GM23338 (cell line): ENCODE measurements at regions not wholly inside any gene's neighbourhood (a gene's known extent, or its start where the extent isn't known, plus 50 kb on each side); places are given as distances from the start of the nearest gene placed in this dataset.

Experiments
- ATAC-seq: fragments of 200-7000 bp; cut with Tn5 transposase; 3 replicates; pipeline ENCODE4 v1.9.1; 2020
- DNase-seq: peaks from one replicate; pipeline ENCODE4 v3.0.0-alpha.2; 2015; ENCODE audit warnings: low spot score
- H2AFZ ChIP-seq: fragments of 200-600 bp; sonication (generic); 2 replicates; pipeline ENCODE4 v1.8.0; 2016; ENCODE audit warnings: antibody characterized with exemption, mild to moderate bottlenecking, moderate library complexity
- H3F3A ChIP-seq: fragments of 200-600 bp; sonication (generic); replicated peaks from 2 replicates; pipeline ENCODE4 v1.8.0; 2017; ENCODE audit warnings: antibody characterized with exemption, mixed run types, low read depth
- H3K27ac ChIP-seq: fragments of 200-600 bp; sonication (generic); 2 replicates; pipeline ENCODE4 v1.6.1; 2016; ENCODE audit warnings: low read depth
- H3K27me3 ChIP-seq: fragments of 200-600 bp; sonication (generic); 2 replicates; pipeline ENCODE4 v1.8.0; 2016; ENCODE audit warnings: mild to moderate bottlenecking, mixed run types, moderate library complexity; ENCODE audit not compliant: insufficient read depth
- H3K36me3 ChIP-seq: fragments of 200-600 bp; sonication (generic); 2 replicates; pipeline ENCODE4 v1.8.0; 2016; ENCODE audit warnings: mild to moderate bottlenecking; ENCODE audit not compliant: insufficient read depth
- H3K4me1 ChIP-seq: fragments of 200-600 bp; sonication (generic); 2 replicates; pipeline ENCODE4 v1.8.0; 2016; ENCODE audit warnings: mild to moderate bottlenecking, moderate library complexity; ENCODE audit not compliant: insufficient read depth
- H3K4me2 ChIP-seq: fragments of 200-600 bp; sonication (generic); 2 replicates; pipeline ENCODE4 v1.7.1; 2017; ENCODE audit warnings: mixed run types
- H3K4me3 ChIP-seq: fragments of 200-600 bp; sonication (generic); 2 replicates; pipeline ENCODE4 v1.6.1; 2016; ENCODE audit warnings: mixed run types
- H3K79me2 ChIP-seq: fragments of 200-600 bp; sonication (generic); replicated peaks from 2 replicates; pipeline ENCODE4 v1.8.0; 2017; ENCODE audit warnings: mild to moderate bottlenecking; ENCODE audit not compliant: insufficient read depth
- H3K9me2 ChIP-seq: fragments of 200-600 bp; sonication (generic); 2 replicates; pipeline ENCODE4 v1.8.0; 2017; ENCODE audit not compliant: insufficient read depth
- H4K20me1 ChIP-seq: fragments of 200-600 bp; sonication (generic); replicated peaks from 2 replicates; pipeline ENCODE4 v1.8.0; 2017; ENCODE audit warnings: mild to moderate bottlenecking; ENCODE audit not compliant: insufficient read depth
- H3K27ac Mint-ChIP-seq: 2 replicates; pipeline ENCODE4 v1.8.0; 2020; ENCODE audit warnings: inconsistent platforms, mild to moderate bottlenecking, moderate library complexity, mixed read lengths
- H3K27me3 Mint-ChIP-seq: 3 replicates; pipeline ENCODE4 v1.8.0; 2022; ENCODE audit warnings: low read depth, mild to moderate bottlenecking, moderate library complexity, mixed read lengths, inconsistent platforms; ENCODE audit not compliant: insufficient read depth, poor library complexity
- H3K36me3 Mint-ChIP-seq: 3 replicates; pipeline ENCODE4 v1.8.0; 2021; ENCODE audit warnings: low read depth, mild to moderate bottlenecking, inconsistent platforms, moderate library complexity, mixed read lengths
- H3K4me1 Mint-ChIP-seq: 3 replicates; pipeline ENCODE4 v1.8.0; 2020; ENCODE audit warnings: mild to moderate bottlenecking, inconsistent platforms, mixed read lengths
- H3K4me3 Mint-ChIP-seq: 3 replicates; pipeline ENCODE4 v1.8.0; 2021; ENCODE audit warnings: moderate library complexity, mild to moderate bottlenecking, inconsistent platforms, mixed read lengths
- H3K9me3 Mint-ChIP-seq: 3 replicates; pipeline ENCODE4 v1.8.0; 2020; ENCODE audit warnings: moderate library complexity, mild to moderate bottlenecking, inconsistent platforms, mixed read lengths
- CREB1 ChIP-seq: fragments of 250-450 bp; sonication (Bioruptor Pico); IDR thresholded peaks from 2 replicates; pipeline ENCODE4 v1.5.0; 2020; ENCODE audit warnings: low read depth, mild to moderate bottlenecking, moderate library complexity
- ETS1 ChIP-seq: IDR thresholded peaks from 2 replicates; pipeline ENCODE4 v1.6.1; 2016; ENCODE audit warnings: antibody characterized with exemption
- EZH2 ChIP-seq: fragments of 200-600 bp; sonication (generic); IDR thresholded peaks from one replicate; pipeline ENCODE4 v1.8.0; 2017; ENCODE audit warnings: antibody characterized with exemption, mild to moderate bottlenecking, low read depth; ENCODE audit not compliant: unreplicated experiment
- EZH2phosphoT487 ChIP-seq: fragments of 200-600 bp; sonication (generic); IDR thresholded peaks from one replicate; pipeline ENCODE4 v1.8.1; 2018; ENCODE audit warnings: antibody characterized with exemption; ENCODE audit not compliant: unreplicated experiment
- JUNB ChIP-seq: IDR thresholded peaks from one replicate; pipeline ENCODE4 v1.6.1; 2016; ENCODE audit warnings: antibody characterized with exemption; ENCODE audit not compliant: unreplicated experiment
- NANOG ChIP-seq: IDR thresholded peaks from 2 replicates; pipeline ENCODE4 v1.6.1; 2016; ENCODE audit warnings: antibody characterized with exemption, borderline replicate concordance
- POLR2AphosphoS5 ChIP-seq: IDR thresholded peaks from 2 replicates; pipeline ENCODE4 v1.6.1; 2016; ENCODE audit warnings: antibody characterized with exemption, low read depth
- STAT1 ChIP-seq: IDR thresholded peaks from one replicate; pipeline ENCODE4 v1.6.1; 2016; ENCODE audit warnings: antibody characterized with exemption; ENCODE audit not compliant: unreplicated experiment
- ZNF114 ChIP-seq: fragments of 250-450 bp; sonication (Bioruptor Pico); IDR thresholded peaks from 2 replicates; pipeline ENCODE4 v1.5.0; 2020; ENCODE audit warnings: mild to moderate bottlenecking, moderate library complexity
- ZNF331 ChIP-seq: fragments of 250-450 bp; sonication (Bioruptor Pico); IDR thresholded peaks from 2 replicates; pipeline ENCODE4 v1.5.0; 2020; ENCODE audit warnings: low read depth, mild to moderate bottlenecking, moderate library complexity
- TF ChIP-seq, protein P1 (sequence below): fragments of 250-450 bp; sonication (Bioruptor Pico); IDR thresholded peaks from 2 replicates; pipeline ENCODE4 v1.5.0; 2020; ENCODE audit warnings: mild to moderate bottlenecking, moderate library complexity
- TF ChIP-seq, protein P2 (sequence below), 2 experiments: fragments of 200-600 bp in 1 of 2; sonication (generic) in 1 of 2; conservative IDR thresholded peaks; 2 replicates each; pipeline versions ENCODE4 v1.5.1 to v1.6.1; 2016 to 2017; ENCODE audit warnings: antibody characterized with exemption in 2 of 2, low read depth in 2 of 2, mild to moderate bottlenecking in 2 of 2, moderate library complexity in 1 of 2
- TF ChIP-seq, protein P3 (sequence below): IDR thresholded peaks from one replicate; pipeline ENCODE4 v1.6.1; 2018; ENCODE audit warnings: antibody characterized with exemption; ENCODE audit not compliant: unreplicated experiment

- DNase-seq (no peak), ATAC-seq (no peak)
- Histone ChIP-seq H3K4me3 (no peak overlapping the region), H3K27ac (no peak overlapping the region), H3K9me2 (no peaks in the 10 kb centered on the region), H2AFZ (no peak overlapping the region), H3K4me1 (0 out of 2 replicates have a peak, but pooled peaks cover 11% of the 10 kb centered on the region), H3K4me2 (no peak overlapping the region), H3K79me2 (no peaks in the 10 kb centered on the region), H3K27me3 (no peaks in the 10 kb centered on the region), H3F3A (no peaks in the 10 kb centered on the region), H3K36me3 (no peaks in the 10 kb centered on the region; the same call in 1 of the 2 replicates), H4K20me1 (no peaks in the 10 kb centered on the region)
- Mint-ChIP-seq H3K27me3 (peaks cover 4% of the 10 kb centered on the region), H3K4me1 (peaks cover 21% of the 10 kb centered on the region), H3K36me3 (peaks cover 7% of the 10 kb centered on the region; the same call in 2 of the 3 replicates), H3K4me3 (no peak overlapping the region), H3K9me3 (peaks cover 15% of the 10 kb centered on the region; the same call in 2 of the 3 replicates), H3K27ac (no peak overlapping the region)
- TF ChIP-seq ETS1 (no peak), JUNB (no peak), STAT1 (no peak), ZNF331 (CRISPR knock-in tag) (no peak), EZH2phosphoT487 (no peak), ZNF114 (CRISPR knock-in tag) (no peak), POLR2AphosphoS5 (no peak), EZH2 (no peak), NANOG (no peak), CREB1 (CRISPR knock-in tag) (no peak)
- TF ChIP-seq, protein P1, sequence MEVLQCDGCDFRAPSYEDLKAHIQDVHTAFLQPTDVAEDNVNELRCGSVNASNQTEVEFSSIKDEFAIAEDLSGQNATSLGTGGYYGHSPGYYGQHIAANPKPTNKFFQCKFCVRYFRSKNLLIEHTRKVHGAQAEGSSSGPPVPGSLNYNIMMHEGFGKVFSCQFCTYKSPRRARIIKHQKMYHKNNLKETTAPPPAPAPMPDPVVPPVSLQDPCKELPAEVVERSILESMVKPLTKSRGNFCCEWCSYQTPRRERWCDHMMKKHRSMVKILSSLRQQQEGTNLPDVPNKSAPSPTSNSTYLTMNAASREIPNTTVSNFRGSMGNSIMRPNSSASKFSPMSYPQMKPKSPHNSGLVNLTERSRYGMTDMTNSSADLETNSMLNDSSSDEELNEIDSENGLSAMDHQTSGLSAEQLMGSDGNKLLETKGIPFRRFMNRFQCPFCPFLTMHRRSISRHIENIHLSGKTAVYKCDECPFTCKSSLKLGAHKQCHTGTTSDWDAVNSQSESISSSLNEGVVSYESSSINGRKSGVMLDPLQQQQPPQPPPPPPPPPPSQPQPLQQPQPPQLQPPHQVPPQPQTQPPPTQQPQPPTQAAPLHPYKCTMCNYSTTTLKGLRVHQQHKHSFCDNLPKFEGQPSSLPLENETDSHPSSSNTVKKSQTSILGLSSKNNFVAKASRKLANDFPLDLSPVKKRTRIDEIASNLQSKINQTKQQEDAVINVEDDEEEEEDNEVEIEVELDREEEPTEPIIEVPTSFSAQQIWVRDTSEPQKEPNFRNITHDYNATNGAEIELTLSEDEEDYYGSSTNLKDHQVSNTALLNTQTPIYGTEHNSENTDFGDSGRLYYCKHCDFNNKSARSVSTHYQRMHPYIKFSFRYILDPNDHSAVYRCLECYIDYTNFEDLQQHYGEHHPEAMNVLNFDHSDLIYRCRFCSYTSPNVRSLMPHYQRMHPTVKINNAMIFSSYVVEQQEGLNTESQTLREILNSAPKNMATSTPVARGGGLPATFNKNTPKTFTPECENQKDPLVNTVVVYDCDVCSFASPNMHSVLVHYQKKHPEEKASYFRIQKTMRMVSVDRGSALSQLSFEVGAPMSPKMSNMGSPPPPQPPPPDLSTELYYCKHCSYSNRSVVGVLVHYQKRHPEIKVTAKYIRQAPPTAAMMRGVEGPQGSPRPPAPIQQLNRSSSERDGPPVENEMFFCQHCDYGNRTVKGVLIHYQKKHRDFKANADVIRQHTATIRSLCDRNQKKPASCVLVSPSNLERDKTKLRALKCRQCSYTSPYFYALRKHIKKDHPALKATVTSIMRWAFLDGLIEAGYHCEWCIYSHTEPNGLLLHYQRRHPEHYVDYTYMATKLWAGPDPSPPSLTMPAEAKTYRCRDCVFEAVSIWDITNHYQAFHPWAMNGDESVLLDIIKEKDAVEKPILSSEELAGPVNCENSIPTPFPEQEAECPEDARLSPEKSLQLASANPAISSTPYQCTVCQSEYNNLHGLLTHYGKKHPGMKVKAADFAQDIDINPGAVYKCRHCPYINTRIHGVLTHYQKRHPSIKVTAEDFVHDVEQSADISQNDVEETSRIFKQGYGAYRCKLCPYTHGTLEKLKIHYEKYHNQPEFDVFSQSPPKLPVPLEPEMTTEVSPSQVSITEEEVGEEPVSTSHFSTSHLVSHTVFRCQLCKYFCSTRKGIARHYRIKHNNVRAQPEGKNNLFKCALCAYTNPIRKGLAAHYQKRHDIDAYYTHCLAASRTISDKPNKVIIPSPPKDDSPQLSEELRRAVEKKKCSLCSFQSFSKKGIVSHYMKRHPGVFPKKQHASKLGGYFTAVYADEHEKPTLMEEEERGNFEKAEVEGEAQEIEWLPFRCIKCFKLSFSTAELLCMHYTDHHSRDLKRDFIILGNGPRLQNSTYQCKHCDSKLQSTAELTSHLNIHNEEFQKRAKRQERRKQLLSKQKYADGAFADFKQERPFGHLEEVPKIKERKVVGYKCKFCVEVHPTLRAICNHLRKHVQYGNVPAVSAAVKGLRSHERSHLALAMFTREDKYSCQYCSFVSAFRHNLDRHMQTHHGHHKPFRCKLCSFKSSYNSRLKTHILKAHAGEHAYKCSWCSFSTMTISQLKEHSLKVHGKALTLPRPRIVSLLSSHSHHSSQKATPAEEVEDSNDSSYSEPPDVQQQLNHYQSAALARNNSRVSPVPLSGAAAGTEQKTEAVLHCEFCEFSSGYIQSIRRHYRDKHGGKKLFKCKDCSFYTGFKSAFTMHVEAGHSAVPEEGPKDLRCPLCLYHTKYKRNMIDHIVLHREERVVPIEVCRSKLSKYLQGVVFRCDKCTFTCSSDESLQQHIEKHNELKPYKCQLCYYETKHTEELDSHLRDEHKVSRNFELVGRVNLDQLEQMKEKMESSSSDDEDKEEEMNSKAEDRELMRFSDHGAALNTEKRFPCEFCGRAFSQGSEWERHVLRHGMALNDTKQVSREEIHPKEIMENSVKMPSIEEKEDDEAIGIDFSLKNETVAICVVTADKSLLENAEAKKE = no peak
- TF ChIP-seq, protein P2, sequence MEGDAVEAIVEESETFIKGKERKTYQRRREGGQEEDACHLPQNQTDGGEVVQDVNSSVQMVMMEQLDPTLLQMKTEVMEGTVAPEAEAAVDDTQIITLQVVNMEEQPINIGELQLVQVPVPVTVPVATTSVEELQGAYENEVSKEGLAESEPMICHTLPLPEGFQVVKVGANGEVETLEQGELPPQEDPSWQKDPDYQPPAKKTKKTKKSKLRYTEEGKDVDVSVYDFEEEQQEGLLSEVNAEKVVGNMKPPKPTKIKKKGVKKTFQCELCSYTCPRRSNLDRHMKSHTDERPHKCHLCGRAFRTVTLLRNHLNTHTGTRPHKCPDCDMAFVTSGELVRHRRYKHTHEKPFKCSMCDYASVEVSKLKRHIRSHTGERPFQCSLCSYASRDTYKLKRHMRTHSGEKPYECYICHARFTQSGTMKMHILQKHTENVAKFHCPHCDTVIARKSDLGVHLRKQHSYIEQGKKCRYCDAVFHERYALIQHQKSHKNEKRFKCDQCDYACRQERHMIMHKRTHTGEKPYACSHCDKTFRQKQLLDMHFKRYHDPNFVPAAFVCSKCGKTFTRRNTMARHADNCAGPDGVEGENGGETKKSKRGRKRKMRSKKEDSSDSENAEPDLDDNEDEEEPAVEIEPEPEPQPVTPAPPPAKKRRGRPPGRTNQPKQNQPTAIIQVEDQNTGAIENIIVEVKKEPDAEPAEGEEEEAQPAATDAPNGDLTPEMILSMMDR (conservative IDR thresholded peaks at IDR 0.05; ENCODE audit: low read depth in 2 of 2) = no peak
- TF ChIP-seq, protein P3, sequence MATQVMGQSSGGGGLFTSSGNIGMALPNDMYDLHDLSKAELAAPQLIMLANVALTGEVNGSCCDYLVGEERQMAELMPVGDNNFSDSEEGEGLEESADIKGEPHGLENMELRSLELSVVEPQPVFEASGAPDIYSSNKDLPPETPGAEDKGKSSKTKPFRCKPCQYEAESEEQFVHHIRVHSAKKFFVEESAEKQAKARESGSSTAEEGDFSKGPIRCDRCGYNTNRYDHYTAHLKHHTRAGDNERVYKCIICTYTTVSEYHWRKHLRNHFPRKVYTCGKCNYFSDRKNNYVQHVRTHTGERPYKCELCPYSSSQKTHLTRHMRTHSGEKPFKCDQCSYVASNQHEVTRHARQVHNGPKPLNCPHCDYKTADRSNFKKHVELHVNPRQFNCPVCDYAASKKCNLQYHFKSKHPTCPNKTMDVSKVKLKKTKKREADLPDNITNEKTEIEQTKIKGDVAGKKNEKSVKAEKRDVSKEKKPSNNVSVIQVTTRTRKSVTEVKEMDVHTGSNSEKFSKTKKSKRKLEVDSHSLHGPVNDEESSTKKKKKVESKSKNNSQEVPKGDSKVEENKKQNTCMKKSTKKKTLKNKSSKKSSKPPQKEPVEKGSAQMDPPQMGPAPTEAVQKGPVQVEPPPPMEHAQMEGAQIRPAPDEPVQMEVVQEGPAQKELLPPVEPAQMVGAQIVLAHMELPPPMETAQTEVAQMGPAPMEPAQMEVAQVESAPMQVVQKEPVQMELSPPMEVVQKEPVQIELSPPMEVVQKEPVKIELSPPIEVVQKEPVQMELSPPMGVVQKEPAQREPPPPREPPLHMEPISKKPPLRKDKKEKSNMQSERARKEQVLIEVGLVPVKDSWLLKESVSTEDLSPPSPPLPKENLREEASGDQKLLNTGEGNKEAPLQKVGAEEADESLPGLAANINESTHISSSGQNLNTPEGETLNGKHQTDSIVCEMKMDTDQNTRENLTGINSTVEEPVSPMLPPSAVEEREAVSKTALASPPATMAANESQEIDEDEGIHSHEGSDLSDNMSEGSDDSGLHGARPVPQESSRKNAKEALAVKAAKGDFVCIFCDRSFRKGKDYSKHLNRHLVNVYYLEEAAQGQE = no peak
Measured at GRCh38 chr17:77647531-77647930, 311.0 kb upstream of the TNRC6C start.
